ENCODE measurements at regions not wholly inside any gene's neighbourhood (a gene's known extent, or its start where the extent isn't known, plus 50 kb on each side); places are given as distances from the start of the nearest gene placed in this dataset.
"Not testable (repeated sequence)": the region's sequence is repeated elsewhere in the genome, so short reads cannot be mapped to it uniquely, and the experiment has no call there.

DNA sequence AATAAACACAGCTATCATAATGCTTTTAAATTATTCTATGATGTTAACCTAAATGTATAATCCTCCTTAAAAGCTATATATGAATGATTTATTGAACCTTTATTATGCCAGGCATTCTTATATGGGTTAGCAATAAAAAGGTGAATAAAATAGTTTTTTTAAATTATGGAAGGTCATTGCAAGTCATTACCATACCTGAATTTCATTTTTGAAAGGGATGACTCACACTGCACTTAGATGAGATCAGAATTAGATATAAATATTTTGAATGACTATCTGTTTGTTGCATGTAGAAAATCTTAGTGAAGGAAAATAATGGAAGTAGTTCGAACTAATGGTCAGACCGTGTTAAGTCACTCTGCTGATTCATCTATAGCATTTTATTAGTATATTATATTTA lies 822.3 kb downstream of the LUZP2 start:
- DNase-seq (ENCODE audit: low spot score) = no peak

DNA sequence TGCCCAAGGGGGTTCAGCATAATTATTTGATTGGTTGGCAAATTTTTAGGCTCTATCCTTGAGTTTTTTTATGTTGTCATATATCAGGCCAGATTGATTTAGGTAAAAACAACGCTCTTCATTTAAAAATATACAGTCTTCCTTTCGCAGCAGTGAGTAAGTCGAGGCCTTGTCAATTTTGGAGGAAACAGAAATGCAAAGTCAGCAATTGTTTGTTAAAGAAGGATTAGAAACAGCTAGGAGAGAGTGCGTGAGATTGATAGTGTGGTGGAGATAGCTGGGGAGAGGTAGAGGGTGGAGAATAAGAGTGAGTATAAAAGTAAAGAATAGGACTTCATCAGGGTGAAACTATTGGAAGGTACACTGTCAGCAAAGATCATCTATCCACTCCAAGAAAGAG lies 830.8 kb downstream of the LUZP2 start:
- no peak for DNase-seq (ENCODE audit: low spot score)

DNA sequence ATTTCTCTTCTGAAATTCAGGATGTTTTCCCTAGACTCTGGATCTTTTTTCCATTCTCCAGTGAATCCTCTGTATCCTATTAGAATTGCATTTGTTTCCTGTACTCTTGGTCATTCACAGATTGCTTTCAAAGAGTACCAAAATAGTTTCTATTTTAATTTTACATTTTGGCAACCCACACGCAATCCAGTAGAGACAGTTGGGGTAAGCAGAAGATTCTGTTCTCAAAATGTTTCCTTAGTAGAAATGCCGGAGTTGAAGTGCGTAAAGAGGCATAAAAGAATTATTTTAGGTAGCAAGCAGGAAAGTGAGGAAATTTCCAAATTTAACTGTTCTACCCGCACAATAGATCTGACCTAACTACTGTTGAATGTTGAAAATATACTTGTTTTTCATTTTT lies 842.4 kb downstream of the LUZP2 start:
- no peak for DNase-seq (ENCODE audit: low spot score)

DNA sequence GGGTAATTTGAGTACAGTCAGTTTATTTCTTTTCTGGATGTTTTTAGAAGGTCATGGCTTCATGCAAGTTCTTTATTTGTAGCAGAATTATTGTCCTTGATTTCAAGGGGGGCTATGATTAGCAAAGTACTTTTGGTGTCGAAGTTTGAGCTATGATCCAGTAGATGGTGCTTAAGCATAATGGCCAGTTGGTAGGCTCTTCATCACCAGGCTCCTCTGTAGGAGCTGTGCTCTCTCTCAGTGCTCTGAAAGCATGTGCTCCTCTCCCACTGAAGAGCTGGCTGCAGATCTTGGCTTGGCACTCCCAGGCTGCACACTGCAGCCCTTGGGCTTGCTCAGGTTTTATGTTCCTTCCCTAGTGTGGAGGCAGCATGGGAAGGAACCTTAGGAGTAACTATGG lies 852.7 kb downstream of the LUZP2 start:
- no peak for DNase-seq (ENCODE audit: low spot score)

DNA sequence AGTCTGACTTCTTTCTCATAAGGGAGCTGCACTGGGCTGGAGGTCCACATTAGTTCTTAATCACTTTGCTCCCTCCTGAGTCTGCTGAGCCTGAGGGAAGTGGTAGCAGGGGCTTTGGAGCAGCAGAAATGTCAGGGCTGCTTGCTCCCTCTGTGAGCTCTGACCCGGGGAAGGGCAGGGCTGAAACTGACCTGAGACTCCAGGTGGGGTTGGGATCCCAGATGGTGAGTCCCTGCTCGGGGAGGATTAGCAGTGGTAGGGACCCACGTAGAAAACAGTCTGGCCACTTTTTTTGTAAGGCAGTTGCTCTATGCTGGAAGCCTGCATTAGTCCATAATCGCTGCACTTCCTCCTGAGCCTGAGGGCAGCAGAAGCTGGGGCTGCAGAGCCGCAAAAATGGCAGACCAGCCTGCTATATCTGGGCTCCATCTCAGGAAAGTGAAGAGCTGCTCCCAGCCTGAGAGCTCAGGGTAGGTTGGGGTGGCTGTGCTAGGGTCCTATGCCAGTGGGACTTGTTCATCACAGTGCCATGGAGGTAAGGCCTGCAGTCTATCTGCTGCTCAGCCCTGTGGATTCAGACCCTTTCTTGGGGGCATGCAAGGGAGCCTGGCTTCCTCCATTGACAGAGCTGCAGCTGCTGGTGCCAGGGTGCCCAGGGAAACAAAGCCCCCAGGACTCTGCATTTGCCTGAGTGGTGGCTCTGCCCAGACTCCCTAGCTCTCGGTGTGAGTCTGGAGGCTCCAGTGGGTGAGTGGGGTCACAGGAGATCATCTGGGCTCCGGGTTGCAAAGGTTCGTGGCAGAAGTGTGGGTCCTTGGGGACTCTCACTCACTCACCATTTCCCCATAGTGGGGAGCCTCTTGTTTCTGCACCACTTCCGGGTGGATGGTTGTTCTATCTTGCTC lies 854.3 kb downstream of the LUZP2 start:
- DNase-seq (ENCODE audit: low spot score) = no peak

DNA sequence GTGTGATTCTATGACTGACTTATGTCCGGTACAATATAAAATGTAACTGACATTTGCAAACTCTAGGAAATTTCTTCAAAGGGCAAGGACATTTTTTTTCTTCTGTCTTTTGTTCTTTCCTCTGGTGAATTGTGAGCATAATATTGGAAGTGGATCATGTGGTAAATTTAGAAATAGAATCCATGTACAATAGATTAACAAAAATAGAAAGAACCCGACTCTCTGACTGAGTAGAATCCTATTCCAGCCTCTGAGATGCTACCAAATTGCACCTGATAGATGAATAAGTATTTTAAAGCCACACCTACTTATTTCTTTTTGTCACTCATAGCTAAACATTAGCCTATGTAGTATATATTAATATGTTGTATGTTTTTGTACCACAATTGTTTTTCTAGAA lies 860.3 kb downstream of the LUZP2 start:
- DNase-seq (ENCODE audit: low spot score) = no peak

DNA sequence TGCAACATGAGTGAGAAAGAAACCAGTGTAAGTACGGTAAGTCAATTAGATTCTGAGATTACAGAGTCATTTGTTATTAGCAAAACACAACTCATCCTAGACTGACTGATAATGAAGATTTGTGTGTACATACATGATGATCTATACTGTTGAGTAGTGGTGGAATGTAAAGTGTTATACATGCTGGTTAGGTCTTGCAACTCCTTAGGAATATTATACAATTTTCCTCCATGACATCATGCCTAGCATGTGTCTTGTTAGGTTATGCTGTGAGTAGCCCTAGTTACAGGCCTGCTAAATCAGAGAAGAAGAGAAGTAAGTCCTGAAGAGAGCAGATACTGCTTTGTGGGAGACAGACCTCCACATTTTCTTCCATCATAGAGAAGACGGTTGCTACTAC lies 880.6 kb downstream of the LUZP2 start:
- no peak for DNase-seq (ENCODE audit: low spot score)

DNA sequence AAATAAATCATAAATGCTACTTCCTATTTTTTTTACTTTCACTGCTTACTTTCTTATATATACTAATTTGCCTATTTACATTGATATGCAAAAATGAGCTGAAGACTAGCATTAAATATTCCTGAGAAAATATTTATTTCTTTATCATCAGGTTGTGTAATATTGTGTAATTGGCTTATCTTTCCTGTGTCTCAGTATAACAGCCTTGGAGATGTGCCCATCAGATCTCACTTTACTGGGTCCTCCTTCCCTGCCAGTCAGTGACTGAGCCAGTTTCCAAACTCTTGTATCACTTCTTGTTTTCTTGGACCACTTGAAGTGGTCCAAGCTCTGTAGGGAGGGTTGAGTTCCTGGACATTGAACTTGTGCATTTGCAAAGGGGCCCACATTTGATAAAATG lies 900.0 kb downstream of the LUZP2 start:
- no peak for DNase-seq (ENCODE audit: low spot score)

DNA sequence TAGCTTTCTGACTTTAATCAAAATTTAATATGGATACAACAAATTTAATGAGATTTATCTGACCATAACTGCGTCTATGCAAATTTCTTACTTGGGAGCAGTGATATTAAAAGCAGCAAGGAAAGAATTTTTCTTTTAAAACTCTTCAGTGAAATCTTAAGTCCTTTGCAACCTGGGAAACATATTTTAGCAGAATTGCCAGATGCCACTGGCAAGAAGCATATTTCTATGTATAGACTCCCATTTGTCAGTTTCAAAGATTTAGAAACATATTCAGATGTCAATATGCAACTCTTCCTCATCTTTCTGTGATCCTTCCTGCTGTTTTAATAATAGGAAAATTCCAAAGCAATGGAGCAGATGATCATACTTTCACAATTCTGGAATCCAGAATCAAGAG lies 911.3 kb downstream of the LUZP2 start:
- DNase-seq (ENCODE audit: low spot score) = no peak

DNA sequence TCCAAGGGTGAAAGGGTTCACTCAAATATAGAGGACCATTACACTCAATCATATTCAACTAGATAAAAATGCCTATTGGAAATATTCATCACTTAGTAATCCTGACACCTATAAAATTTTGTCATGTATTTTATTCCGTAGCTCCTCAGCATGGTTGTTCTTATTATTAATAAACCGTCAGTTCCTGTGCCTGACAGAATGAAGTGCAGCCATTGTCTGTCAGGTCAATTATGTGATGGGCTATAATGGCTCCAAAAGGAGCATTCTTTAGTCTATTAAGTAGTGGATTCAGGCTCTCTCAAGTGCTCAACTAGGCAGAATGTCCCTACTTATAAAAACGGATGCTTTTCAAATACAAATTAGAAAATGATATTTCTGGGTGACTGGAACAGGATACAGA lies 916.1 kb upstream of the ANO3 start:
- no peak for DNase-seq (ENCODE audit: low spot score)

DNA sequence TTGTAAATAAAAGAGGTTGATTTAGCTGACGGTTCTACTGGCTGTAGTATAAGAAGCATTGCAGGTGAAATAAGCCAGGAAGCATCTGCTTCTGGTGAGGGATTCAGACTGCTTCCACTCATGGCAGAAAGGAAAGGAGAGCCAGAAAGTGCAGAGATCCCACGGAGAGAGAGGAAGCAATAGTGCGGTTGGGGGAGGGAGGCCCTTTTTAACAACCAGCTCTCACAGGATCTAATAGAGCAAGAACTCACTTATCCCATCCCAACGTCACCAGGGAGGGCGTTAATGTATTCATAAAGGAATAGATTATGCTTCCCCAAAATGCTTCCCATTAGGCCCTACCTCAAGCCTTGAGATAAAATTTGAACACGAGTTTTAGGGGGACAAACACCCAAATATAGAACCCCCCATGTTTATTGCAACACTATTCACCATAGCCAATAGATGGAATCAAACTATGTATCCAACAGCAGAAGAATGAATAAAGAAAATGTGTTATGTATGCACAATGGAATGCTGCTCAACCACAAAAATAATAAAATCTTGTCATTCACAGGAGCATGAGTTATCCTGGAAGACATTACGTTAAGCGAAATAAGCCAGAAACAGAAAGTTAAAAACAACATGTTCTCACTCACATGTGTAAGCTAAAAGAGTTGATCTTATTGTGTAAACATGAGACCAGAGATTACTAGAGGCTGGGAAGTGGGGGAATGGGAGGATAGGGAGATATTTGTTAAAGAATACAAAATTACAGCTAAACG lies 908.3 kb upstream of the ANO3 start:
- DNase-seq (ENCODE audit: low spot score) = no peak

DNA sequence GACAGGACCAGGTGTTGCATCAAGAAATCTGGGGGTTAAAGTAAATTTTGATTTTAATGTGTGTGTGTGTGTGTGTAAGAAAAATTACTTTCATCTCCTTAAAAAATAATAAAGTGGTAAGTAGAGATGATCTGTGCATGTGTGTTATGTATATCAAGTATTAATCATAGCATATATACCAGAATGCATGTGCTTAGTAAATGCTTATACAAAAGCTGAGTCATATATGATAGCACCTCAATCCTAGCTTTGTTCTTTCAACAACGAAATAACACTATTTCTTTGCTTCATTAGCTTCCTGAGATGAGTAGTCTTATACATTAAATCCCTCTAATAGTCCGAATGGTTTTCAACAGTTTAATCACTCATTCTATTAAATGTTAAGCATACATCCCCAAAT lies 899.6 kb upstream of the ANO3 start:
- DNase-seq (ENCODE audit: low spot score) = no peak

DNA sequence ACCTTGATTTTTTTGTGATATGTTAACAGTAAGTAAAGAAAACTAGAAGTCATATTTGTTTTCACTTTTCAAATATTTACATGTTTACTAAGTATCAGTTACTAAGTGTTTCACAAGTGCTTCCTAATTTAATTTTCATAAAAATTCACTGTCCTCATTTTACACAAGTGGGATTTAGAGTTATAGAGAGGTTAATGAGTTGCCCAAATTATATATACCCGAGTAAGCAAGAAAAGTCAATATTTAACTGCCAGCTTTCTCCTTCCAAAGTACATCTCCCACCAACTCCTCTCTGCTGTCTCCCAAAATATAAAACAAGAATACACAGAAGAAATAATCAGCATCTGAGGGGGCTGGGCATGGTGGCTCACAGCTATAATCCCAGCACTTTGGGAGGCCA lies 896.7 kb upstream of the ANO3 start:
- DNase-seq (ENCODE audit: low spot score) = no peak

DNA sequence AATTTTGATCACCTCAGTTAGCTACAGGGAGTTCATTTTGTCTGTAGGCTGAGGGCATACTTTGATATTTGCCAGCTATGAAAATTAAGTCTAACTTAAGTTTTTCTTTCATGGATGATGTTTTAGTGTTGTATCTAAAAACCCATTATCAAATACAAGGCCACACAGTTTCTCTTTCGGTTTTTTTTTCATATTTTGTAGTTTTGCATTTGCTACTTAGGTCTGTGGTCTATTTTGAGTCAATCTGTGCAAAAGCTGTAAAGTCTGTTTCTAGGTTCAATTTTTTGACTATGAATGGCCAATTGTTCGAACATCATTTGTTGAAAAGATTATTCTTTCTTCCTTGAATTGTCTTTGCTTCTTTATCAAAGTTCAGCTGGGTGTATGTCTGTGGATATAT lies 895.6 kb upstream of the ANO3 start:
- no peak for DNase-seq (ENCODE audit: low spot score)

DNA sequence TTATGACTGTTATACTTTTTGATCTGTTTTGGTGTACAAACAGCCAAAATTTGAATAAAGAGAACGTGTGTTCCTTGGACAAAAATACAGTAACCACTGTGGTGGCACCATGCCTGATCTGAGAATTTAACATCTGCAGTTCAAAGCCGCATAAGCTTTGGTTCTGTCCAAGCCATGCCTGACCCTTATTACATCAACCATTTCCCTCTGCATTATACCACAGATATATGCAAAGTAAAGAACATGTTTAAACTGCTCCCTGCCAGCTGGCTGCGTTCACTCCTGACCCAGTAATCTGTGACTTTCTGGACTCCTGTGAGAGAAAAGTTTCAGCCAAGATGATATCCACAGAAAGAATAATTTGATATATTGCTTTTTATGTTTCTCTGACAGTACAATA lies 890.5 kb upstream of the ANO3 start:
- DNase-seq (ENCODE audit: low spot score) = no peak

DNA sequence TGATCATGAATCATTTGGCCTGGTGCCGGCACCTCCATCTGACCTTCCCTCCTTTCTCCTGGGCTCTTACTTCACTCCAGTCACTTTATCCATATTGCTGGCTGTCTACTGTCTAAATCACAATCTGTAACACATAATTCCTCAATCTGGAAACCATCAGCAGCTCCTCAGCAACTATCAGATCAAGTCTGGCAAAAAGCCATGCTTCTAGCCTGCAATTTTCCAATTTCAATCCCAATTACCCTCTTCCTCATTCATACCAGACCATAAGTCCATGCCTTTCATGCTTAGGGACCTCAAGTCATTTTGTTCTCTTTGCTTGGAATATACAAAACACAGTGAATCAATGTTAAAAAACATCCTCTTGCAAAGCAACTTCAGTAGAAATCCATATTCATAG lies 882.8 kb upstream of the ANO3 start:
- DNase-seq (ENCODE audit: low spot score) = no peak

DNA sequence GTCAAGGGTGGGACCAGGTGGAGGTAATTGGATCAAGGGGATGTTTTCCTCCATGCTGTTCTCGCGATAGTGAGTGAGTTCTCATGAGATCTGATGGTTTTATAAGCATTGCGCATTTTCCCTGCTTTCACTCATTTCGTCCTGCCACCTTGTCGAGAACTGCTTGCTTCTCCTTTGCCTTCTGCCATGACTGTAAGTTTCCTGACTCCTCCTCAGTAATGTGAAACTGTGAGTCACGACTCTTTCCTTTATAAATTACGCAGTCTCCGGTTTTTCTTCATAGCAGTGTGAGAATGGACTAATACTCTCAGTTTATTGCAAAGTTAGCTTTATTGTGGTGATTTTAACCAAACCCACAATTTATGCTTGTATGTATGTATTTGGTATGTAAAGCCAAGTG lies 878.5 kb upstream of the ANO3 start:
- no peak for DNase-seq (ENCODE audit: low spot score)

DNA sequence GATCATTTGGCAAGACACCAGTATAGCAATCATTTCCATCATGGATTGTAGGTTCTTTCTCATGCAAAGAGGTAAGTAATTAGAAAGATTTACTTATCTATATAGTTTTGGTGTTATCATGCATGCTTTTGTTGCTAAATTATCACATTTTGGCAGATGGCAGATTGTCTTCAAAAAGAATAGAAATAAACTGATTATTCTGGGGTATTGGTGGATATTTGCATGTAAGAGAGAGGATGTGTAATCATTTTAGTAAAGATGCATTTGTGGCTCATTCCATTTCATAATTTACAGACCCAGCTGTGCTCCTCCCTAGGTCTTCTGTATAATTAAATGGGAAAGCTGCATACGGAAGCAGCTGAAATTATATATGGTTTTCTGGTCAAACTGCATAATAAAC lies 875.7 kb upstream of the ANO3 start:
- DNase-seq (ENCODE audit: low spot score) = no peak

DNA sequence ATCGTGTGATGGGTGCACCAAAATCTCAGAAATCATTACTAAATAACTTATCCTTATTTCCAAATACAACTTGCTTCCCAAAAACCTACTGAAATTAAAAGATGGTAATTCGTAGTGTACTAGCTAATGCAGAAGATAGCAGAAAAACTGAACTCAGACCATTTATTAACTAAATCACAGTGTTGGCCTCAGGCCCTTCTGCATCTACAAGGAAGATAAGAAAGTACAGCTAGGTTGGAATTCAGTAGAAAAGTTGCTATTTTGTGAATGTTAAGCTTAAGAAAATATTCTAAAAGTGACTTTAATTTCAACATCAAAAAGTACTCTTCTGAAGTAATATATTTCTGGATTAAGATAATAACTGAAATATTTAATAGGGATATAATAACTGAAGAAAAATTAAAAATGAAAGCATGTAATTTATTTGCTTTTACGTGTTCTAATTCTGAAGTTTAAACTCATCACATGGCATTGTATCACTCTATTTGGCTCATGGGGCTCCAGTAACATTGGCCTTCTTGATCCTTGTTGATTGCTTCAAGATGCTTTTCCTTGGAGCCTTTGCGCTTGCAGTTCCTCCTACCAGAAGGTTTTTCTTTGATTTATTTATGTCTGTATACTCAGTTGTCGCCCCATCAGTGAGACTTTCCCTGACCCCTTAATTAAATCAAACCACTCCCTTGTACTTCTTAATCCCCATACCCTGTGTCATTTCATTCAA lies 847.9 kb upstream of the ANO3 start:
- no peak for DNase-seq (ENCODE audit: low spot score)

DNA sequence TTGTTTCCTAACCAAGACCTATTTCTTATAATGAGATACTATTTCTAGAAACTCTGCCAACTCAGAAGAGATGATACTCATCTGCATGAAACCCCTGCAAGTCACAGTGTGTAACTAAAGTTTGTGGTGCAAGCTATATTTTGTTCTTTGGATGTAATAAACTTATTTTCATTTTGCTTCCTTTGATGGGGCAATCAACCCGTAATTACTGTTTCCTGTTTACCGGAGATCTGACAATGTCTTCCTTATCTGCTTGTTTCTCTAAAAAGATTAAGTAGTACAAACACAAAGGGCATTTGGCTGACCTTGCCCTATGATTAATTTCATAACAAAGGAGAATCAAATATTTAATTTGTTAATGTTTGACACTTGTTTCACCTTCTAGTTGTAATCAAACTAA lies 846.6 kb upstream of the ANO3 start:
- no peak for DNase-seq (ENCODE audit: low spot score)

DNA sequence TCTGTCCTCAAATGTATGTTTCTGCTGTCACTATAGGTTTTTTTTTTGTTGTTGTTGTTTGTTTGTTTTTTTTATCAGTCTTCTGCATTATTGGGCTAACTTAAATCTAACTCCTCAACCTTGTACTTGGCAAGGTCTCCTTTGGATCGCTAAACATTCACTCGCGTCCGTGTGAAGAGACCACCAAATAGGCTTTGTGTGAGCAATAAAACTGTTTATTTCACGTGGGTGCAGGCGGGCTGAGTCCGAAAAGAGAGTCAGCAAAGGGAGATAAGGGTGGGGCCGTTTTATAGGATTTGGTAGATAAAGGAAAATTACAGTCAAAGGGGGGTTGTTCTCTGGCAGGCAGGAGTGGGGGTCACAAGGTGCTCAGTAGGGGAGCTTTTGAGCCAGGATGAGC lies 845.6 kb upstream of the ANO3 start:
- not testable (repeated sequence) for DNase-seq (ENCODE audit: low spot score)

DNA sequence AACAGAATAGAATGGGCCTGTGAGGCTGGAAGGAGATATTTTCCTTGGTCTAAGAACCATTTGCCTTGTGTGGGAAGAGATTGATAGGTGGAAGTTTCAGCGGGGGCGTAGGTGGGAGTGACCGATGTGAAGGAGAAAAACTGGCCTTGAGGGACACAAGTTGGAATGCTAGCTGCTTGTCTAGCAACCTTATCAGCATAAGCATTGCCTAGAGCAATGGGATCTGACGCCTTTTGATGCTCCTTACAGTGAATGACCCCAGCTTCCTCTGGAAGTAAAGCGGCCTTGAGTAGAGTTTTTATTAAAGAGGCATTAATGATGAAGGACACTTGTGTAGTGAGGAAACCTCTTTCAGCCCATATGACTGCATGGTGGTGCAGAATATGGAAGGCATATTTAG lies 843.8 kb upstream of the ANO3 start:
- DNase-seq (ENCODE audit: low spot score) = not testable (repeated sequence)

DNA sequence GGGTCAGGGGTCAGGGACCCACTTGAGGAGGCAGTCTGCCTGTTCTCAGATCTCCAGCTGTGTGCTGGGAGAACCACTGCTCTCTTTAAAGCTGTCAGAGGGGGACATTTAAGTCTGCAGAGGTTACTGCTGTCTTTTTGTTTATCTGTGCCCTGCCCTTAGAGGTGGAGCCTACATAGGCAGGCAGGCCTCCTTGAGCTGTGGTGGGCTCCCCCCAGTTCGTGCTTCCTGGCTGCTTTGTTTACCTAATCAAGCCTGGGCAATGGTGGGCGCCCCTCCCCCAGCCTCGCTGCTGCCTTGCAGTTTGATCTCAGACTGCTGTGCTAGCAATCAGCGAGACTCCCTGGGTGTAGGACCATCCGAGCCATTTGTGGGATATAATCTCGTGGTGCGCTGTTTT lies 830.5 kb upstream of the ANO3 start:
- DNase-seq (ENCODE audit: low spot score) = not testable (repeated sequence)

Measured in D341Med (cell line).